PC-9 (cell line): ENCODE measurements at regions not wholly inside any gene's neighbourhood (a gene's known extent, or its start where the extent isn't known, plus 50 kb on each side); places are given as distances from the start of the nearest gene placed in this dataset.

Source experiments
- BruUV-seq: library from RNA; stranded (reverse); fragments of 400-500 nt; replicated peaks from 2 replicates; lab custom pipeline; 2021; lab: Mats Ljungman, UMichigan
- CTCF ChIA-PET: fragments of 300-600 bp; sonication (Branson Sonifier 250); formaldehyde crosslinking; loops from one replicate; lab custom pipeline; 2022; ENCODE audit warnings: antibody characterized with exemption; lab: Charles Lee
- POLR2A ChIA-PET: fragments of 300-600 bp; sonication (Branson Sonifier 250); formaldehyde crosslinking; loops from one replicate; lab custom pipeline; 2022; ENCODE audit warnings: antibody characterized with exemption; ENCODE audit not compliant: unreplicated experiment; lab: Charles Lee
- DNase-seq, 2 experiments: peaks; one replicate each; pipeline versions ENCODE4 v3.0.0 to v3.0.0-alpha.2; 2015 to 2022; ENCODE audit warnings: mixed read lengths in 1 of 2
- H2AFZ ChIP-seq: fragments of 200-600 bp; sonication (generic); 2 replicates; pipeline ENCODE4 v1.8.1; 2017; ENCODE audit warnings: antibody characterized with exemption
- H3F3A ChIP-seq: fragments of 200-600 bp; sonication (generic); 2 replicates; pipeline ENCODE4 v1.8.1; 2017; ENCODE audit warnings: antibody characterized with exemption, mild to moderate bottlenecking, low read depth; ENCODE audit not compliant: insufficient read depth
- H3K27ac ChIP-seq: fragments of 200-600 bp; sonication (generic); 2 replicates; pipeline ENCODE4 v1.6.1; 2016; ENCODE audit warnings: mixed run types
- H3K27me3 ChIP-seq: fragments of 200-600 bp; sonication (generic); 2 replicates; pipeline ENCODE4 v1.6.1; 2016; ENCODE audit warnings: low read depth, mixed run types; ENCODE audit not compliant: insufficient read depth
- H3K36me3 ChIP-seq: fragments of 200-600 bp; sonication (generic); 2 replicates; pipeline ENCODE4 v1.6.1; 2016; ENCODE audit warnings: low read depth, mixed run types
- H3K4me1 ChIP-seq: fragments of 200-600 bp; sonication (generic); replicated peaks from 2 replicates; pipeline ENCODE4 v1.6.1; 2016; ENCODE audit warnings: mixed run types; ENCODE audit not compliant: insufficient read depth
- H3K4me2 ChIP-seq: fragments of 200-600 bp; sonication (generic); 2 replicates; pipeline ENCODE4 v1.6.1; 2017; ENCODE audit warnings: mixed run types
- H3K4me3 ChIP-seq: fragments of 200-600 bp; sonication (generic); 2 replicates; pipeline ENCODE4 v1.6.1; 2016; ENCODE audit warnings: mixed run types
- H3K79me2 ChIP-seq: fragments of 200-600 bp; sonication (generic); 2 replicates; pipeline ENCODE4 v1.6.1; 2017; ENCODE audit warnings: low read depth, mixed run types
- H3K9me2 ChIP-seq: fragments of 200-600 bp; sonication (generic); 2 replicates; pipeline ENCODE4 v1.8.1; 2017; ENCODE audit warnings: mild to moderate bottlenecking; ENCODE audit not compliant: insufficient read depth
- H3K9me3 ChIP-seq: fragments of 200-600 bp; sonication (generic); 2 replicates; pipeline ENCODE4 v1.8.1; 2016; ENCODE audit warnings: low read depth; ENCODE audit not compliant: insufficient read depth
- H4K20me1 ChIP-seq: fragments of 200-600 bp; sonication (generic); 2 replicates; pipeline ENCODE4 v1.8.1; 2017; ENCODE audit not compliant: insufficient read depth
- CTCF ChIP-seq: fragments of 200-600 bp; sonication (generic); conservative IDR thresholded peaks from 2 replicates; pipeline ENCODE4 v1.6.1; 2017; ENCODE audit warnings: mixed run types, antibody characterized with exemption, mild to moderate bottlenecking, moderate library complexity
- EZH2 ChIP-seq: fragments of 200-600 bp; sonication (generic); IDR thresholded peaks from 2 replicates; pipeline ENCODE4 v1.8.0; 2017; ENCODE audit warnings: antibody characterized with exemption, low read depth
- intact Hi-C: fragments of 100-400 bp; cut with micrococcal nuclease; formaldehyde crosslinking; loops from one replicate; pipeline ENCODE4 v1.10.0; 2022; ENCODE audit not compliant: unreplicated experiment

GRCh38 chr2:75822336-75822735 is 111.6 kb upstream of the GCFC2 start:
- CTCF ChIA-PET, result no interaction called here
- no peak for DNase-seq

GRCh38 chr2:75820693-75821092 is 110.0 kb upstream of the GCFC2 start:
- H3K9me2 ChIP-seq, result no peaks in the 10 kb centered on the region
- H3K36me3 ChIP-seq, result no peaks in the 10 kb centered on the region
- no peak for TF ChIP-seq CTCF
- TF ChIP-seq EZH2, result no peak
- H3K4me3 ChIP-seq, result no peak overlapping the region
- DNase-seq, result no peak
- no peaks in the 10 kb centered on the region for H3K9me3 ChIP-seq
- POLR2A ChIA-PET, result no interaction called here
- CTCF ChIA-PET, result no interaction called here
- 0 out of 2 replicates have a peak, but pooled peaks cover 5% of the 10 kb centered on the region for H3K27me3 ChIP-seq
- H3K27ac ChIP-seq, result no peak overlapping the region
- H2AFZ ChIP-seq, result no peak overlapping the region
- no TSS peak for BruUV-seq
- no peaks in the 10 kb centered on the region for H3F3A ChIP-seq
- H3K4me2 ChIP-seq, result no peak overlapping the region
- intact Hi-C loops, result no loop called here
- H3K4me1 ChIP-seq, result no peaks in the 10 kb centered on the region
- no peaks in the 10 kb centered on the region for H3K79me2 ChIP-seq
- H4K20me1 ChIP-seq, result no peaks in the 10 kb centered on the region

More at GRCh38 chr2:75822336-75822735, 111.6 kb upstream of the GCFC2 start:
- H3K4me2 ChIP-seq, result no peak overlapping the region
- H3K4me1 ChIP-seq, result no peaks in the 10 kb centered on the region
- H3K9me3 ChIP-seq, result no peaks in the 10 kb centered on the region
- H3K4me3 ChIP-seq, result no peak overlapping the region
- no peak overlapping the region for H3K27ac ChIP-seq
- TF ChIP-seq EZH2 (no peak), CTCF (no peak)
- intact Hi-C loops, result no loop called here
- H4K20me1 ChIP-seq, result no peaks in the 10 kb centered on the region
- H3K9me2 ChIP-seq, result no peaks in the 10 kb centered on the region
- H2AFZ ChIP-seq, result no peak overlapping the region
- peaks cover 19% of the 10 kb centered on the region for H3K27me3 ChIP-seq
- no peaks in the 10 kb centered on the region for H3K36me3 ChIP-seq
- H3F3A ChIP-seq, result no peaks in the 10 kb centered on the region
- POLR2A ChIA-PET, result no interaction called here
- no peaks in the 10 kb centered on the region for H3K79me2 ChIP-seq
- BruUV-seq, result no TSS peak

- Histone ChIP-seq H3K4me1 (no peaks in the 10 kb centered on the region), H3K27ac (no peak overlapping the region), H2AFZ (no peak overlapping the region), H3K4me2 (no peak overlapping the region), H3K9me3 (no peaks in the 10 kb centered on the region), H3K4me3 (no peak overlapping the region), H3K27me3 (peaks cover 23% of the 10 kb centered on the region; the same call in 1 of the 2 replicates), H3K79me2 (no peaks in the 10 kb centered on the region), H3K36me3 (no peaks in the 10 kb centered on the region), H4K20me1 (no peaks in the 10 kb centered on the region), H3F3A (no peaks in the 10 kb centered on the region), H3K9me2 (no peaks in the 10 kb centered on the region)
- CTCF ChIA-PET, result no interaction called here
- BruUV-seq, result no TSS peak
- DNase-seq, result no peak
- TF ChIP-seq EZH2 (no peak), CTCF (no peak)
- POLR2A ChIA-PET, result no interaction called here
- intact Hi-C loops, result no loop called here
Observed at GRCh38 chr2:75810611-75811330, 100.1 kb upstream of the GCFC2 start.
